ENCODE measurements at regions not wholly inside any gene's neighbourhood (a gene's known extent, or its start where the extent isn't known, plus 50 kb on each side); places are given as distances from the start of the nearest gene placed in this dataset.

- ATAC-seq (no peak), DNase-seq (ENCODE audit: low spot score) (no peak)
- Histone ChIP-seq H3K27me3 (ENCODE audit: insufficient read depth) (no peaks in the 10 kb centered on the region), H3K79me2 (replicated peaks; ENCODE audit: insufficient read depth) (no peaks in the 10 kb centered on the region), H3K4me1 (ENCODE audit: insufficient read depth) (0 out of 2 replicates have a peak, but pooled peaks cover 3% of the 10 kb centered on the region), H4K20me1 (replicated peaks; ENCODE audit: insufficient read depth) (no peaks in the 10 kb centered on the region), H2AFZ (no peak overlapping the region), H3F3A (replicated peaks; ENCODE audit: low read depth) (no peaks in the 10 kb centered on the region), H3K4me2 (no peak overlapping the region), H3K9me2 (ENCODE audit: insufficient read depth) (no peaks in the 10 kb centered on the region), H3K4me3 (no peak overlapping the region), H3K27ac (ENCODE audit: low read depth) (no peak overlapping the region), H3K36me3 (ENCODE audit: insufficient read depth) (no peaks in the 10 kb centered on the region)
- Mint-ChIP-seq H3K4me3 (no peak overlapping the region), H3K4me1 (peaks cover 4% of the 10 kb centered on the region), H3K27me3 (ENCODE audit: insufficient read depth, low read depth, poor library complexity) (peaks cover 1% of the 10 kb centered on the region), H3K36me3 (ENCODE audit: low read depth) (0 out of 3 replicates have a peak, but pooled peaks cover 3% of the 10 kb centered on the region), H3K27ac (no peak overlapping the region), H3K9me3 (peaks cover 8% of the 10 kb centered on the region; the same call in 2 of the 3 replicates)
- TF ChIP-seq, protein P1, sequence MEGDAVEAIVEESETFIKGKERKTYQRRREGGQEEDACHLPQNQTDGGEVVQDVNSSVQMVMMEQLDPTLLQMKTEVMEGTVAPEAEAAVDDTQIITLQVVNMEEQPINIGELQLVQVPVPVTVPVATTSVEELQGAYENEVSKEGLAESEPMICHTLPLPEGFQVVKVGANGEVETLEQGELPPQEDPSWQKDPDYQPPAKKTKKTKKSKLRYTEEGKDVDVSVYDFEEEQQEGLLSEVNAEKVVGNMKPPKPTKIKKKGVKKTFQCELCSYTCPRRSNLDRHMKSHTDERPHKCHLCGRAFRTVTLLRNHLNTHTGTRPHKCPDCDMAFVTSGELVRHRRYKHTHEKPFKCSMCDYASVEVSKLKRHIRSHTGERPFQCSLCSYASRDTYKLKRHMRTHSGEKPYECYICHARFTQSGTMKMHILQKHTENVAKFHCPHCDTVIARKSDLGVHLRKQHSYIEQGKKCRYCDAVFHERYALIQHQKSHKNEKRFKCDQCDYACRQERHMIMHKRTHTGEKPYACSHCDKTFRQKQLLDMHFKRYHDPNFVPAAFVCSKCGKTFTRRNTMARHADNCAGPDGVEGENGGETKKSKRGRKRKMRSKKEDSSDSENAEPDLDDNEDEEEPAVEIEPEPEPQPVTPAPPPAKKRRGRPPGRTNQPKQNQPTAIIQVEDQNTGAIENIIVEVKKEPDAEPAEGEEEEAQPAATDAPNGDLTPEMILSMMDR (conservative IDR thresholded peaks at IDR 0.05; ENCODE audit: low read depth in 2 of 2): no peak
- TF ChIP-seq CREB1 (CRISPR knock-in tag; IDR thresholded peaks at IDR 0.05; ENCODE audit: low read depth) (no peak), NANOG (IDR thresholded peaks at IDR 0.05; ENCODE audit: borderline replicate concordance) (no peak)
Observed at GRCh38 chr1:38662126-38662525, 197.4 kb downstream of the RRAGC start.

DNA sequence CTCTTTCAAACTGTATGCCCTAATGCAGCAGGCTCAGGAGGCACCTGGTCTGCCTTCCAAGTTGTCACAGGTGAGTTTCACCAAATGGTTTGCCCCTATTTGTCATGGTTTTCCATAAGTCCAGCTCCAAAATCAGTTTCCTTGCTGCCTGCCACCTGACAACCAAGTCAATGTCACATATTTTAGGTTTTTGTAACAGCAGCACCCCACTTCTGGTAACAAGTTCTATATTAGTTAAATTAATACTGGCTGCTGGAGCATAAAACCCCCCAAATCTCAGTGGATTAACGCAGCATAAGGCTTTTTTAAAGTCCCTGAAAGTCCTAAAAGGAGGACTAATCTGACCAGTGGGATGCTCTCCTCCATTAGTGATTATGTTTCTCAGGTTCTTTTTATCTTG, 200.7 kb downstream of the RRAGC start:
- H3K4me1 Mint-ChIP-seq: peaks cover 14% of the 10 kb centered on the region
- H3K27ac ChIP-seq (ENCODE audit: low read depth): no peak overlapping the region
- no peak overlapping the region for H3K4me2 ChIP-seq
- H3K9me3 Mint-ChIP-seq: peaks cover 4% of the 10 kb centered on the region; the same call in 2 of the 3 replicates
- H3K36me3 ChIP-seq (ENCODE audit: insufficient read depth): no peaks in the 10 kb centered on the region
- H3K4me3 ChIP-seq: no peak overlapping the region
- H3K4me1 ChIP-seq (ENCODE audit: insufficient read depth): 0 out of 2 replicates have a peak, but pooled peaks cover 3% of the 10 kb centered on the region
- 0 out of 3 replicates have a peak, but pooled peaks cover 3% of the 10 kb centered on the region for H3K36me3 Mint-ChIP-seq (ENCODE audit: low read depth)
- H3K9me2 ChIP-seq (ENCODE audit: insufficient read depth): no peaks in the 10 kb centered on the region
- H4K20me1 ChIP-seq (replicated peaks; ENCODE audit: insufficient read depth): no peaks in the 10 kb centered on the region
- H3K79me2 ChIP-seq (replicated peaks; ENCODE audit: insufficient read depth): no peaks in the 10 kb centered on the region
- H3K4me3 Mint-ChIP-seq: no peak overlapping the region
- H3K27me3 Mint-ChIP-seq (ENCODE audit: insufficient read depth, low read depth, poor library complexity): peaks cover 5% of the 10 kb centered on the region
- H3F3A ChIP-seq (replicated peaks; ENCODE audit: low read depth): no peaks in the 10 kb centered on the region
- TF ChIP-seq, protein P2, sequence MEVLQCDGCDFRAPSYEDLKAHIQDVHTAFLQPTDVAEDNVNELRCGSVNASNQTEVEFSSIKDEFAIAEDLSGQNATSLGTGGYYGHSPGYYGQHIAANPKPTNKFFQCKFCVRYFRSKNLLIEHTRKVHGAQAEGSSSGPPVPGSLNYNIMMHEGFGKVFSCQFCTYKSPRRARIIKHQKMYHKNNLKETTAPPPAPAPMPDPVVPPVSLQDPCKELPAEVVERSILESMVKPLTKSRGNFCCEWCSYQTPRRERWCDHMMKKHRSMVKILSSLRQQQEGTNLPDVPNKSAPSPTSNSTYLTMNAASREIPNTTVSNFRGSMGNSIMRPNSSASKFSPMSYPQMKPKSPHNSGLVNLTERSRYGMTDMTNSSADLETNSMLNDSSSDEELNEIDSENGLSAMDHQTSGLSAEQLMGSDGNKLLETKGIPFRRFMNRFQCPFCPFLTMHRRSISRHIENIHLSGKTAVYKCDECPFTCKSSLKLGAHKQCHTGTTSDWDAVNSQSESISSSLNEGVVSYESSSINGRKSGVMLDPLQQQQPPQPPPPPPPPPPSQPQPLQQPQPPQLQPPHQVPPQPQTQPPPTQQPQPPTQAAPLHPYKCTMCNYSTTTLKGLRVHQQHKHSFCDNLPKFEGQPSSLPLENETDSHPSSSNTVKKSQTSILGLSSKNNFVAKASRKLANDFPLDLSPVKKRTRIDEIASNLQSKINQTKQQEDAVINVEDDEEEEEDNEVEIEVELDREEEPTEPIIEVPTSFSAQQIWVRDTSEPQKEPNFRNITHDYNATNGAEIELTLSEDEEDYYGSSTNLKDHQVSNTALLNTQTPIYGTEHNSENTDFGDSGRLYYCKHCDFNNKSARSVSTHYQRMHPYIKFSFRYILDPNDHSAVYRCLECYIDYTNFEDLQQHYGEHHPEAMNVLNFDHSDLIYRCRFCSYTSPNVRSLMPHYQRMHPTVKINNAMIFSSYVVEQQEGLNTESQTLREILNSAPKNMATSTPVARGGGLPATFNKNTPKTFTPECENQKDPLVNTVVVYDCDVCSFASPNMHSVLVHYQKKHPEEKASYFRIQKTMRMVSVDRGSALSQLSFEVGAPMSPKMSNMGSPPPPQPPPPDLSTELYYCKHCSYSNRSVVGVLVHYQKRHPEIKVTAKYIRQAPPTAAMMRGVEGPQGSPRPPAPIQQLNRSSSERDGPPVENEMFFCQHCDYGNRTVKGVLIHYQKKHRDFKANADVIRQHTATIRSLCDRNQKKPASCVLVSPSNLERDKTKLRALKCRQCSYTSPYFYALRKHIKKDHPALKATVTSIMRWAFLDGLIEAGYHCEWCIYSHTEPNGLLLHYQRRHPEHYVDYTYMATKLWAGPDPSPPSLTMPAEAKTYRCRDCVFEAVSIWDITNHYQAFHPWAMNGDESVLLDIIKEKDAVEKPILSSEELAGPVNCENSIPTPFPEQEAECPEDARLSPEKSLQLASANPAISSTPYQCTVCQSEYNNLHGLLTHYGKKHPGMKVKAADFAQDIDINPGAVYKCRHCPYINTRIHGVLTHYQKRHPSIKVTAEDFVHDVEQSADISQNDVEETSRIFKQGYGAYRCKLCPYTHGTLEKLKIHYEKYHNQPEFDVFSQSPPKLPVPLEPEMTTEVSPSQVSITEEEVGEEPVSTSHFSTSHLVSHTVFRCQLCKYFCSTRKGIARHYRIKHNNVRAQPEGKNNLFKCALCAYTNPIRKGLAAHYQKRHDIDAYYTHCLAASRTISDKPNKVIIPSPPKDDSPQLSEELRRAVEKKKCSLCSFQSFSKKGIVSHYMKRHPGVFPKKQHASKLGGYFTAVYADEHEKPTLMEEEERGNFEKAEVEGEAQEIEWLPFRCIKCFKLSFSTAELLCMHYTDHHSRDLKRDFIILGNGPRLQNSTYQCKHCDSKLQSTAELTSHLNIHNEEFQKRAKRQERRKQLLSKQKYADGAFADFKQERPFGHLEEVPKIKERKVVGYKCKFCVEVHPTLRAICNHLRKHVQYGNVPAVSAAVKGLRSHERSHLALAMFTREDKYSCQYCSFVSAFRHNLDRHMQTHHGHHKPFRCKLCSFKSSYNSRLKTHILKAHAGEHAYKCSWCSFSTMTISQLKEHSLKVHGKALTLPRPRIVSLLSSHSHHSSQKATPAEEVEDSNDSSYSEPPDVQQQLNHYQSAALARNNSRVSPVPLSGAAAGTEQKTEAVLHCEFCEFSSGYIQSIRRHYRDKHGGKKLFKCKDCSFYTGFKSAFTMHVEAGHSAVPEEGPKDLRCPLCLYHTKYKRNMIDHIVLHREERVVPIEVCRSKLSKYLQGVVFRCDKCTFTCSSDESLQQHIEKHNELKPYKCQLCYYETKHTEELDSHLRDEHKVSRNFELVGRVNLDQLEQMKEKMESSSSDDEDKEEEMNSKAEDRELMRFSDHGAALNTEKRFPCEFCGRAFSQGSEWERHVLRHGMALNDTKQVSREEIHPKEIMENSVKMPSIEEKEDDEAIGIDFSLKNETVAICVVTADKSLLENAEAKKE (CRISPR knock-in tag; IDR thresholded peaks at IDR 0.05): no peak
- no peak for TF ChIP-seq STAT1 (IDR thresholded peaks at IDR 0.05; ENCODE audit: unreplicated experiment)
- no peak for TF ChIP-seq JUNB (IDR thresholded peaks at IDR 0.05; ENCODE audit: unreplicated experiment)
- TF ChIP-seq NANOG (IDR thresholded peaks at IDR 0.05; ENCODE audit: borderline replicate concordance): no peak
- TF ChIP-seq ZNF331 (CRISPR knock-in tag; IDR thresholded peaks at IDR 0.05; ENCODE audit: low read depth): no peak
- no peak for TF ChIP-seq POLR2AphosphoS5 (IDR thresholded peaks at IDR 0.05; ENCODE audit: low read depth)
- TF ChIP-seq, protein P1 (conservative IDR thresholded peaks at IDR 0.05; ENCODE audit: low read depth in 2 of 2): no peak
- no peak for TF ChIP-seq EZH2phosphoT487 (IDR thresholded peaks at IDR 0.05; ENCODE audit: unreplicated experiment)
- no peak for TF ChIP-seq CREB1 (CRISPR knock-in tag; IDR thresholded peaks at IDR 0.05; ENCODE audit: low read depth)
- no peak overlapping the region for H3K27ac Mint-ChIP-seq
- DNase-seq (ENCODE audit: low spot score) (no peak), ATAC-seq (no peak)
- H2AFZ ChIP-seq: no peak overlapping the region
- no peaks in the 10 kb centered on the region for H3K27me3 ChIP-seq (ENCODE audit: insufficient read depth)

Measured in GM23338 (cell line).